NCI-H345 treated with DMSO at 0.1 percent for 48 hours (cell line): ENCODE measurements at regions not wholly inside any gene's neighbourhood (a gene's known extent, or its start where the extent isn't known, plus 50 kb on each side); places are given as distances from the start of the nearest gene placed in this dataset.
A peak's percentile ranks its signal among the peaks of the same experiment; 100 is the strongest.

Experiments used
- DNase-seq: peaks from one replicate; lab custom pipeline; 2025; ENCODE audit not compliant: unreplicated experiment; lab: John Stamatoyannopoulos, UW

DNA sequence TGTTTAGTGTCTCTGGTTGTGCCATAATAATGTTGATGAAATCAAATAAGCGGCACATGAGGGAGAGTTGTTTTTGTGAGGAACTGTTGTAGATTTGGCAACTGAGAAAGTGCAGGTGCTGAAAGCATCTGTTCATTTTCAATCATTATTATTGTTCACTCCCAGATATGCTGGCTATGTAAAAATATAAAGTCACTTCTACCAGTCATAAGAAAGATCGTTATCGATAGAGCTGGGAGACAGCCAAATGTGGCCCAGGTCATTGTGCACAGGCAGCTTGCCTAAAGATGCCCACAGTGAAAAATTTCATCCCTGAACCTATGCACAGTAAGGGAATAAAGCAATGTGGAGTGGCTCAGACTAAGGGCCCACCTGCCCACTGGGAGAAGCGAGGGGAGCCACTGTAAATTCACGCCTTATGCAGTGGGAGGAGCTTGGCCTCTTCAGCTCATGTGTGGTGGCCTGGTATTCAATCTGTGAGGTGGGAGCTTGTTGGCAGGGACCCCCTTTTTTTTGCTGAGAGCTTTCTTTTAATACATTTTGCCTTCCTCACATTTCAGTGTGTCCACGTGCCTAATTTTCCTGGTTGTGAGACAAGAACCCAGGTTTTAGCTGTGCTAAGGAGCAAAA is 1490.8 kb upstream of the TMEM132C start:
- no peak for DNase-seq

DNA sequence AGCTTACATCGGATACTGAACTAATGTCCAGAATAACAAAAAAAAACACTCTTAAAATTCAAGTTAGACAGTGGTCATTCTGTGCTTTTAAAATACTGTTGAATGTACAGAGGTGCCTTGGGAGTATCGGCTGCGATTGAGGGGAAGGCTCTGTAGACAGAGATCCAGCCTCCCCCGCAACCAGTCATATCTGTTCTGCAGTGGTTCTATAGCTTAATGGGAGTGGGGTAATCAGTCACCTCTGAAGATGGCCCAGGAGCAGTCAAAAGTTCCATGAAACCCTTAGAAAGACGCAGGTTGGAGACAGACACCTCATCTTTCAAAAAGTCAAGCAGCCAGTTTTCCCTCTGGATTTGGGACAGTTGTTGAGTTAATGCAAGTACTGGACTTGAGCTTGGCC is 1486.6 kb upstream of the TMEM132C start:
- DNase-seq = no peak

DNA sequence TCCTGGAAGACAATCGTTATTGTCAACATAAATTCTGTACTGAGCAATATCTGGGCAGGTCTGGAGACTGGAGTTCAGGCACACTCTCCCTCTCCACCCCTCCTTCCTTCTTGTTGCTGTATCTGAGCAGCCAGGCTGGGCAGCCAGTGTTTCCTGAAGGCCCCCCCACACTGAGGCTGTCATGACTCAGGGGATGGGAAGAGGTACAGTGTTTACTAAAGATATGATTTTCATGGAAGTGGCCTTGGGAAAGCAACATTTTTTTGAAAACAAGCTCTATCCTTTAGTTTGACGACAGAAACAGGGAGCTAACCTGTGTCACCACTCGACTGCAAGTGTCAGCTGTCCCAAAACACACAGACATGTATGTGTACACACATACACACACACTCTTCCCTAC is 1485.4 kb upstream of the TMEM132C start:
- no peak for DNase-seq

DNA sequence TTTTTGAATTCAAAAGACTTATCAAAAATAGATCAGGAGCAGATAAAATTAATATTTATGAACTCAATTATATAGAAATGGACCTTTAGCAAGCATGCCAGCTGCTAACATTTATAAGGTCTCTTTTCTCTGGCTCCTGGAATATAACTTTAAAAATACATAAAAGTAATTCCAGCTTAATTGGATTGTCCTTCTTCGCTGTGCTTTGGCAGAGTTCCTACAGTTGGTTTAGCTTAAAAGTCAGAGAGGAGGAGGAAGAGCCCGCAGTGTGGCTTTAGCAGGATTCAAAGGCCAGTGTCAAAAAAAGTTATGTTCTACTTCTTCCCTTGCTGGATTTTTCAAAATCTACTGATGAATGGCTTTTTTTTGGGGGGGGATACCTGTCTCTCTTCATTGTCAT is 1484.9 kb upstream of the TMEM132C start:
- no peak for DNase-seq

DNA sequence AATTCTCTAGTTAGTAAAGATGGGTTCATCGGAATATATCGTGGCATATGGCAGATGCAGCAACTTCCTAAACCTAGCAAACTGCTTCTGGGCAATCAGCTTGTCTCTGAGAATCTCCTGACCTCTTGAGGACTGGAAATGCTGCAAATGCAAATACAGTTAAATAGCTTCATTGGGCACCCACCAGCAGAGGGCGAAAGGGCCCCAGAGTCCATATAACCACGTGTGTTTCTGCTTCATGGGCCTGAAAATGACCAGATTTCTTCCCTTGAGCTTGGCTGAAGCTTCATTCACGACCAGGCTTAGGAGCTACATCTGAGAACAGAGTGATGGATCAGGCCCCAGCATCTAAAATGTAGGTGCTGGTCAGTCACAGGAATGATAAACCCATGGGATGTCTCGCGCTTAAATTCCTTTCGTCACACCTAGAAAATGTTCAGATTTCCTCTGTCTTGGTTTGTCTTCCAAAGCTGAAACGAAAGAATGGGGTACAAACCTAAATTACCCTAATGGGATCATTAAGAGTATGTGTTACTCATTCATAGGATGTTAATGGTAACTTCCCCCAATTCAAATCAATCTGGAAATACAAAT is 1482.5 kb upstream of the TMEM132C start:
- DNase-seq = peak; percentile 2

DNA sequence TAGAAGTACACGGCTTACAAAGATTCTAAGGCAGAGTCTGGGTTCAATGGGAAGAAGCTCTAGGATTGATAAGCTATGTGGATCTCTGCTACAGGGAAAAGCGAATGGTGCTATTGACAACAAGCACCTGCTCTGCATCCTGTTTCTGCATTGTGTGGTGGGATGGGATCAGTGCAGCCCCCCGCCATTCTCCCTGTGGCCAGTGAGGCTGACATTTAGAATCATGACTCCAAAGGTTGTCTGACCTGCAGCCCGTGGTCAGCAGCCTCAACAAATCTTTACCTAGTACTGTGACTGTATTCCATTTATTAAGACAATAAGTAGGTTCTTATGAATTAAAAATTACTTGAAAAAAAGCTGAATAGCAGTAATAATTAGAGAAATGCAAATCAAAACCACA is 1477.0 kb upstream of the TMEM132C start:
- no peak for DNase-seq

DNA sequence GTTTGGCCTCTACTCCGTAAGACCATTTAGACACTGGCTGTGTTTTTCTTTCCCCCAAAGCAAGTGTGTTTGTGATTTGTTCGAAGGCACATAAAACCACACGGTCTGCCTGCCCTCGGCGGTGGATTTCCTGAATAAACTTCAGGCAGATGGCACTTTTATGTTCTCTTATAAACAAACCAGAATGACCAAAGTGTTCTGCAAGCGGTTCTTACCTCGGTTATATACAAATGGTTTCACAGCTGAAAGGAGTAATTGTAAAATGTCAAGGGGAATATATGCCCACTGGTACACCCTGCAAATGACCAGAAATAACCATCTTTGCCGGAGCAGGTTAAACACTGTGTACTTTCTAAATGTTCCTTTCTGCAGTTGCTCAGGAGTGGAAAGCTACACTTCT is 1475.8 kb upstream of the TMEM132C start:
- DNase-seq = no peak

DNA sequence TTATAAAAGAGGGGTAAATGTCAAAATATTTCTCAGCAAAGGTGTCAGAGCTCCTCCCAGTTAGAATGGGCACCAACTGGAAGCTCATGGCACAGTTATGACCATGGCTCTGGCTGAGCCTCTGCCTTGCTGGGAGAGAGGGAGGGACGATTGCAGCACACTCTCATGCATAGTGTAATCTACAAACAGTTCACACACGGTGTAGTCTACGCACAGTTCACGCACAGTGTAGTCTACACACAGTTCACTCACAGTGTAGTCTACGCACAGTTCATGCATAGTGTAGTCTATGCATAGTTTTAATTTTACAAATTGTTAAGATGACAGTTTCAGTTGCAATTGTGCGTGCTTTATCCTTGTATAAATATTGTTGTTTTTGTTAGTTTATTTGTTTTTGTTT is 1474.6 kb upstream of the TMEM132C start:
- DNase-seq = no peak

DNA sequence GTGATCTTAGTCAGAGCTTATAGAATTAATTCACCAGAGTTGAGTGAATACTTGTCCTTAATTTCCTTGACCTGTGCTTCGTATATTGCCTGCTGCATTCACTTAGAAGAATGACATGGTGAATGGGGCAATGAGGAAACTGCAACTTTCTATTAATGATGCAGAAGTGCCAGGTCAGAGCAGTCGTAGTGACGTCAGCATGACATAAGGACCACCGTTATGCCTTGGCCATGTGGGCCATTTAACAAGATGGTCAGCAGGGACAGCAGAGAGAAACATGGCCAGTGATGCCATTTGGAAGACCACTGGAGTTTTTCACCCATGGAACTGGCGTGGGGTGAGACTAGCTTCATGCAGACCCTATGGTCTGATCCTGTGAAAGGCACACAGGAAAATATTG is 1469.4 kb upstream of the TMEM132C start:
- no peak for DNase-seq

DNA sequence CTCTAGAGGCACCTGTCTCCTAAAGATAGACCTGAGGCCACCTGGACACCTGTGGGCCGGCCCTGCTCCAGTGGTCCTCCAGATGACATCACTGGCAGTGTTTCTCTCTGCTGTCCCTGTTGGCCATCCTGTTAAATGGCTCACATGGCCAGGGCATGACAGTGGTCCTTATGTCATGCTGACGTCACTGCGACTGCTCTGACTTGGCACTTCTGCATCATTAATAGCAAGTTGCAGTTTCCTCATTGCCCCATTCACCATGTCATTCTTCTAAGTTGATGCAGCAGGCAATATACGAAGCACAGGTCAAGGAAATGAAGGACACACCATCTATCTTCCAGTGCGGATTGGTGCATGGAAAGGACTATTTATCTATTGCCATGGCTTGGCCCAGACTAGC is 1468.5 kb upstream of the TMEM132C start:
- no peak for DNase-seq

DNA sequence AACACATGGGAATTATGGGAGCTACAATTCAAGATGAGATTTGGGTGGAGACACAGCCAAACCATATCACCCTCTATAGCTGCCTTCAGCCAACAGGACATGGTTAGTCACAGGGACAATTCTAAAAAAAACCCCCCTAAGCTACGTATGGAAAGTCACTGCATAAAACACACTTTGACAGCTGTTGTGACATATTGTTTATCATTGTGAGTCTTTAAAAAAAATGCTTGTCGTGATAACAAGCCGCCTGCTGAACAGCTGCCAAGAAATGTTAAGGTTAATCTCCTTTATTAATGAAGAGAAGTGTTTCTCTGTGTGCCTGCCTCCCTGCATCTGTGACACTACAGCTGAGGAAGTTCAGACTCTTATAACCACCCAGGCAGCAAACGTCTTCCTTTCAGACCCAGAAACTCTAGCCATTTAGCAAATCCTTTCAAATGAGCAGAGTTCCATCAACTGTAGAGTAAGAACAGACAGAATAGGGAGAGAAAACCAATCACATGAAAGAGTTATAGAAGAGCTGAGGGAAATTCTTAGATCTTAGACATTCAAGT is 1459.6 kb upstream of the TMEM132C start:
- DNase-seq = no peak

DNA sequence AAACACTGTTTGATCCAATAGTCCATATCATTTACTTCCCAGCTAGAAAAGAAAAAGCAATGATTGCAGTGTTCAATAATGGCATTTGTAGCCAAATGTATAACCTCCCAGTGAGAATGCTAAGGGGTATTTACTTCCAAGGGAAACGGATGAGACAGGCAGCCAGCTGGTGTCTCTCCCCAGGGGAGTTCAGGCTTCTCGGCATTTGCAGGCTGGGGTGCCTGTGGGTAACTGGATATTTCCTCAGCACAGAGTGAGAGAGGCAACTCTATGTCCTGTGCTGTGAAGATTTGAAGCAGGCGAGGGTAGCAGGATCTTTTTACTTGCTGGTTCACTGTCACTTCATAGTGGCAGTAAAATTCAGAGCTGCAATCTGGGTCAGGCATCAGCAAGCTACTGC is 1455.6 kb upstream of the TMEM132C start:
- peak; percentile 47 for DNase-seq

DNA sequence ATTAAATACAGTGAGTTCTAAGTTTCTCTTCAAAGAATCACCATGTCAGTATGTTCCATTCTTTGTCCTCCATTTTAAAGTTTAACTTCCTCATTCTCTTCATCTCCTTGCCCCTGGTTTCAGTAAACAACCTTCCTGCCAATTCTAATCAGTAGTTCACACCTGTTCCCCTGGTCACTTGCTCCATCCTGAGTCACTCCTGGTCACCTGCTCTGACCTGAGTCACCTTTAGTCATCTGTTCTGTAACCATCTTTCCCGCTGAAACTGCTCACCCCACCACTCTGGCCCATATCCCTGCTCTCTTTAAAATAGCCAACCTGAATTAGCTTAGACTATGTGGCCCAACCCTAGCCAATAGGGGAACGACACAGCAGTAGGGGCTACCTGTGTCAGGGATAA is 1447.4 kb upstream of the TMEM132C start:
- no peak for DNase-seq

DNA sequence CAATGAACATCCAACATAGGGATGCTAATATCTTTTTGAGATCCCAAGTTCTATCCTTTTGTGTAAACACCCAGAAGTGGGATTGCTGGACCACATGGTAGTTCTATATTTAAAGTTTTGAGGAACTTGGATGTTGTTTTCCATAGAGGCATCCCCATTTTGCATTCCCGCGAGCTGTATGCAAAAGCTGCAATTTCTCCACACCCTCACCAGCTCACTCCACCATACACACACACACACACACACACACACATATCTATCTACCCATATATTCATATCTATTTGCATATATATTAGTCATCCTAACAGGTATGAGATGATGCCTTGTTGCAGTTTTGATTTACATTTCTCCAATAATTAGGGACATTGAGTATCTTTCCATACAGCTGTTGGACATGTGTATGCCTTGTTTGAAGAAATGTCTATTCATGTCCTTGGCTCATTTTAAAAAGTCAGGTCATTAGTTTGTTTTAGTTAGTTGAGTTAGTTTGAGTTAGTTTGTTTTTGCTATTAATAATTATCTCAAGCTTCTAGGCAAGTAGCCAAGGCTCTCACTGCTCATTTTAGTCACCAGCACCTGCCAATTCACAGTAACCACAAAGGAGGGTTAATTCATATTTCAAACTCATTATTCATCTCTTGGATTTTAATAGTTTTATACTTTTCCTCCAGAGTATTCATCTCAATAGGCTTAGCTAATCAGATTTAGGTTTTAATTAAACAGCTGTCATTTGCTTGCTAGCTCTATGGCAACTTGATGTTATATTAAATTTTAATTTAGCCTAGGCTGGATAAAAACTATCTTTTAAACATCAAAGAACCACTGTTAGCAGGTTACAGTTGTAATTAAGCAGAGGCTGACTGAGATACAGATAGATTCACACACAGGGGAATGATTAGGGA is 1435.9 kb upstream of the TMEM132C start:
- no peak for DNase-seq

DNA sequence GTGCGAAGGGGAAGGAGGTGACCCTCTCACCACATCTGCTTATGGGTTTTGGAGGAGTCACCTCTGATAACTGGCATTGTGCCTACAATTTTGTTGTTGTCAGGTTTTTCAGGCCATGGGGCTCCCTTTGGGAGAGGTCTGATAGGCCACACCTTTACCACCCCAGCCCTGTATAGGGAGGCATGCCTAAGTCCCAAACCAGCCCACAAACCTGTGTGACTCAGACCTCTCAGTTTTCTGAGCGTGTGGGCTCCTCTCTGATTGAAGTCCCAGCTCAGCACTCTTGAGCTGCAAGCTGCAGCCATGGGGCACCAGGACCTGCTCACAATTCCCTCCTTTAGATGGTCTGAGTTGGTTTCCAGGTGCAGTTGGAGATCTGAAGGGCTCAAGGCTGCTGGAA is 1429.3 kb upstream of the TMEM132C start:
- DNase-seq = no peak

DNA sequence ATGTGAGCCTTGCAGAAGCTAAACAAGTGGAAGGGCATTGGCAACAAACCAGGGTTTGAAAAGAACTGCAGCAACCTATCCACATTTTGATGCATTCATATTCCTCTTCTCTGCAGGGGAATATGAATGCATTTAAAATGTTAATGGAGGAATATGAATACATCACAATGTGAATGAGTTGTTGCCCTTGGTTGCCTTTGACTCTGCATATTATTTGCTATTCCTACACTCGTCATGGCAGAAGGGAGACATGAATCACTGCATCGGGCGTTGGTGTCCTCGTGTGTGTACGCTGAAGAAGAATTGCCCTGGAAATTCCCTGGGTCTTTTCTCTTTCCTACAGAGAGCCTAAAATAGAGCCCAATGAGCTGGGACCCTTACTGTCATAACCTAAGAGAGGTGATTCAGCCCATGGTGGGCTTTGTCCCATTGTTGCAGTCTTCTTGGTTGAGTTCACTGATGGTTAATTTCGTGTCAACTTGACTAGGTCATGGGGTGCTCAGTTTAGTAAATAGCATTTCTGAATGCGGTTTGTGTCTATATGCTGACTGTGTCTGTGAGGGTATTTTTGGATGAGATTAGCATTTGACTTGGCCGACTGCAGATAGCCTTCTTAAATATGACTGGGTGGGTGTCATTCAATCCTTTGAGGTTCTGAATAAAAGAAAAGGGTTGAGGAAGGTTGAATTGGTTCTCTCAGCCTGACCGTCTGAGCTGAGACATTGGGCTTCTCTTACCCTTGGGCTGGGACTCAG is 1422.9 kb upstream of the TMEM132C start:
- no peak for DNase-seq

DNA sequence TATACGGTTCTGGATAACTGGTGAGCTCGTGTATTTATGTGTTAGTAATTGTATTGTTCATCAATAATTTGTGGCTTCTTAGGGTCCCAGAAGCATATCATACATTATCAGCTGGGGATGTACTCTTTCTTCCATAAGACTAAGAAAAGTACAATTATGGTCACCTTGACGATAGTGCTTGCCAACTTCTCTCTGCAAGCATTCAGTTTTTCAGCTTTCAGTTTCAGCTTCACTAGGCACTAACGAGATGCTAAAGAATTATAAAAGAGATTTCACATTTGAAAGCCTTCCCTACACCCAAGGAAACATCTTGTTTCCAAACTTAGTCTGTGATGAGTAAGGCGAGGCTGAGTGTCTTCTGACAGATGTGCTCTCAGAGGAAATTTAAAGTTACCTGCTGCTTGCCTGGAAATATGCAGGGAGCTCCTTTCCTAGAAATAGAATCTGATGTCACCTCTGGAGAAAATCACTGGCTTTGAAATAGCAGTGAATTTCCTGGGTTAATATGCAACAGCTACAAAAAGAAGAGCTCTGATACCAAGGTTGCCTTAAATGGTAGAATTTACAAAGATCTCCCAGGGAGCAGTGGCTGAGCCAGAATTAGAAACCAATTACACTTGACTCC is 1419.9 kb upstream of the TMEM132C start:
- no peak for DNase-seq

DNA sequence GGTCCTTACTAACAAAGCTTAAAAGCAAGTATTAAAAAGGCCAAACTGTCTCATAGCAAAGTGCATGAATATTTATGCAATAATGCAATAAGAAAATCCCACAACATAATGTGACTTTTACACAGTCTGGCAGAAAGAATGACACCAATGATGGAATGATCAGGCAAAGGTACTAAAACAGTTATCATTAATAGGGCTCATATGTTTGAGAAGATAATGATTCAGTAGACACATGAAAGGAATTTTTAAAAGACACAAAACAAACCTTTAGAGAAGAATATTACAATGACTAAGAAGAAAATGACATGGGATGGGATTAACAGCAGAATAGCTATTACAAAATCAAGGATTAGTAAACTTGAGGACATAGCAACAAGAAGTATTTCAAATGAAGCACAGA is 1411.2 kb upstream of the TMEM132C start:
- no peak for DNase-seq

DNA sequence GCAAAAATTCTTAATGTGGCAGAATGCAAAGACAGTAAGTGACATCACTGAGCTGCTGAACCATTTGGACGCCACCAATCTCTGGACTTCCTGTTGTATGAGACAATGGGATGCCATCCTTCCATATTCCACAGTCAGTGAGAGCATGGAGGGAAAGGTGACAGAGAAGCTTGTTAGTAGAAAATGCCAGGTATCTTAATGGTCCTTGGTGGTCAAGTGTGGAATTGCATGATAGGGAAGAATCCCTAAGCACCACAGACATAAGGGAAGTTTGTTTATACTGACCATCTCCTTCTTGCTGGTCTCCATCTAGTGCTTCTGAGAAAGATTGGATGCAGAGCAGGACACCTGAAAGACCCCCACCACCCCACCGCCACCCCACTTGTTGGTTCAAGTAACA is 1410.0 kb upstream of the TMEM132C start:
- no peak for DNase-seq

DNA sequence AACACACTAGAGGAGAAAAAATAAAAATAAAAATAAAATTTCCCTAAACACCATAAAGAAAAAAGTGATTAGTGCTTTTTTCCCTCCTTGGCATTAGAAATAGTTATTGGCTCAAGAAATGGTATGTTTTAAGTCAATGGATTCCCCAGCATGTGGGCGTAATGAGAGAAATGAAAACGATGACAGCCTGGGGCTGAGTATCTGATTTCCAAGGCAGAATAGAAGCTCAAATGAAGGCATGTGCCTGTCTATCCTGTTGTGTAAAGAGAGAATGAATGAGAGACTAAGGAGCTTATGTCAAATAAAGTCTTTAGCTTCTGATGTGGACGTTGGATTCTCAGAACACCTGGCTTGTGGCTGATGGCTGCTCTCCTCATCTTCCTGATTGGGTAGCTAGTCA is 1408.4 kb upstream of the TMEM132C start:
- DNase-seq = no peak

DNA sequence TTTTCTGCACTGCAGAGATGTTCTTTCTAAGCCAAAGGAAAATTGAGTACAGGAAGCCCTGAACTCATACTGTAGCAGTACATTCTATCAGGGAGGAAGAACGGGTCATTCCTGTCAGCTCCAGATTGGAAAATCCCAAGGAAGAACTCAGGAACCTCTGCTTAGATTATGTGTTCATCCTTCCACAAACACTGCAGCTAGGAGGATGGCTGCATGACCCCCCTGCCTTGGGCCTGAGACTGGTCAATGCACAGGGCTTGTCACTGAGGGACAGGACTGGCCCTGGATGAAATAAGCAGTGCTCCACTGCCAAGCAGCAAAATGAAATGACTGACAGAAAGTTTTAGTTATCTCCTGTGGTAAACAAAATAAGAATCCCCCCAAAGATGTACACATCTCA is 1406.8 kb upstream of the TMEM132C start:
- DNase-seq = no peak
